GM19455 (cell line): ENCODE measurements at regions not wholly inside any gene's neighbourhood (a gene's known extent, or its start where the extent isn't known, plus 50 kb on each side); places are given as distances from the start of the nearest gene placed in this dataset.
"Not testable (repeated sequence)": the region's sequence is repeated elsewhere in the genome, so short reads cannot be mapped to it uniquely, and the experiment has no call there.

Experiments
- ATAC-seq: cut with Tn5 transposase; IDR thresholded peaks from one replicate; pipeline ENCODE4 v1.9.1; 2021; ENCODE audit not compliant: unreplicated experiment

DNA sequence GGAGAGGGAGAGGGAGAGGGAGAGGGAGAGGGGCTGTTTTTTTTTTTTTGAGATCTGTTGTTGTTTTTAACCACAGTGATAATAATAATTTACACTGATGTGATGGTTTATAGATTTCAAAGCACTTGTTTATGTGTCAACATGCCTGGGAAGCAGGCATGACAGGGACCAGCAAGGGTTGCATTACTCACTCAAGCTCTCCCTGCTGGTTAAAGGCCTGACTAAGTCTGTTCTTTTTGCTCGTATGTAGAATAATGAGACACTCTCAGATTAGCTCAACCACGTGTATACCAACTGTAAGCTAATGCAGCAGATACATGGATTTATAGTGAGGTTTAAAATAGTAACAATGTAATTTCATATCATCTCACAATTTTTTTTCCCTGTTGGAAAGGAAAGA lies 134.6 kb upstream of the BOD1L1 start:
- no peak for ATAC-seq

DNA sequence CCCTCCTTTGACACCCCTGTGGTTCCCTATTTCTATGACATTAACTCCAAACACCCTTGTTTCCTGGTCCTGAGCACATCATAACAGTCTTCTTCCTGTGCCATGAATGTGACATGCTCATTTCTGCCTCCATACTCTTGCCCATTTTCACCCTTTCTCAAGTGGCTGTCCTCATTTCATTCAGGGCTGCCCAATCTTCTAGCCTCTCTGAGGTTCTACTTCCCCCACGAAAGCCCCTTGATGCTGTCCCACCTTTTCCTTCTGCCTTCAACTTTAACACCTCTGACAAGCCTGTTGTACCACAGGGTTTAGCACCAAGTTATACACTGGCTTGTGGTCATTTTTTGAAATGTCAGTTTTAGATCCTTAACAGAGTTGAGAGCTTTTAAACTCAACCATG lies 136.2 kb upstream of the BOD1L1 start:
- no peak for ATAC-seq

- ATAC-seq: no peak
Observed at GRCh38 chr4:13765539-13765938, 138.0 kb upstream of the BOD1L1 start.

DNA sequence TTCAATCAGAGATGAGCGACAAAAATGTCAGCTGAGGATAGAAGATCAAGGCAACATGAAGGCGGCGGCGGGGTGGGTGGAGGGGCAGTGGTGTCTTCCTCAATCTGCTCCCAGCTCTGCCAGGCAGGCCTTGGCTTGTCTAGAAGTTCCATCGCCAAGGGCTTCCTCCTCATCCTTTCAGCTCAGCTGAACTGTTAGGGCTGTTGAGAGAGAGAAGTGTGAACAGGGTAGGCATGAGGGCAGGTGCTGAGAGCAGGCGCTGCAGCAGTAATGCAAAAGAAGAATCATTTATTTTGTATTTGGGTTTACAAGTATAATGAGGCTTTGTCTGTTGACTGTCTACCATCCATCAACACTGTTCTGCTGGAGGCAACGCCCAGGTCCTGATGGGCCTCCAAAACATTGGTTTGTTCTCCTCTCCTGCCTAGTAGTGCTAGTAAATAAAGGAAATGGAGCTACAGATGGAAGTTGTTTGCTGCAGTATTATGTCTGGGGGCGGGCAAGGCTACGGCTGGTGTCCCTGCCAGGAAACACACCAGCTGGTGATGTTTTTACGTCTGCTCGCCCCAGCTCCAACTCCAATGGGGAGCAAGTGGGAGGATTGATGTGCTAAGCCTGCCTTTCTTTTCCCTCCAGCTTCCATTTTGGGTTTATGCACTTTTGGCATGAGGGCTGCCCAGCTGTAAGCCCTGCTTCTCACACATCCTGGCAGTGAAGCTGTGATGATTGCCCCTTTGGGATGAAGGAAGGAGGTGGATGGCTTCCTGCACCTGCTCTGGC lies 139.4 kb upstream of the BOD1L1 start:
- no peak for ATAC-seq

- no peak for ATAC-seq
Observed at GRCh38 chr4:13777341-13777740, 149.8 kb upstream of the BOD1L1 start.

DNA sequence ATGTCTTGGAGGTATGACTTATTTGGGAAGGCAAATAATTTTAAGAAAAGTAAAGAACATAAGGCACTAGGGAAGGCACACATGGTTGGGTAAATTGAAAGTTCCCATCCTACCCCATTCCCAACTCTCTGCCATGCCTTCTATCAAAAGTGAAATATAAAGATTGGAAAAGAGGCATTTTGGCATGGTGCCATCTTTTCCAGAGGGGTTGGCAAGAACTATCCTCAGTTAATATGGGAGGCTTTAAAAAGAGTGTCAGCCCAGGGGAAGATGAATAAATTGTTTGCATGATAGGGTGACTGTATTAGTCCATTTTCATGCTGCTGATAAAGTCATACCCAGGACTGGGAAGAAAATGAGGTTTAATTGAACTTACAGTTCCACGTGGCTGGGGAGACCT lies 150.8 kb upstream of the BOD1L1 start:
- no peak for ATAC-seq

- ATAC-seq: no peak
Observed at GRCh38 chr4:13782231-13782630, 154.7 kb upstream of the BOD1L1 start.

GRCh38 chr4:13783800-13784411 lies 156.4 kb upstream of the BOD1L1 start:
- peak; percentile 70 for ATAC-seq

- ATAC-seq: no peak
Observed at GRCh38 chr4:13793020-13793710, 165.6 kb upstream of the BOD1L1 start.

DNA sequence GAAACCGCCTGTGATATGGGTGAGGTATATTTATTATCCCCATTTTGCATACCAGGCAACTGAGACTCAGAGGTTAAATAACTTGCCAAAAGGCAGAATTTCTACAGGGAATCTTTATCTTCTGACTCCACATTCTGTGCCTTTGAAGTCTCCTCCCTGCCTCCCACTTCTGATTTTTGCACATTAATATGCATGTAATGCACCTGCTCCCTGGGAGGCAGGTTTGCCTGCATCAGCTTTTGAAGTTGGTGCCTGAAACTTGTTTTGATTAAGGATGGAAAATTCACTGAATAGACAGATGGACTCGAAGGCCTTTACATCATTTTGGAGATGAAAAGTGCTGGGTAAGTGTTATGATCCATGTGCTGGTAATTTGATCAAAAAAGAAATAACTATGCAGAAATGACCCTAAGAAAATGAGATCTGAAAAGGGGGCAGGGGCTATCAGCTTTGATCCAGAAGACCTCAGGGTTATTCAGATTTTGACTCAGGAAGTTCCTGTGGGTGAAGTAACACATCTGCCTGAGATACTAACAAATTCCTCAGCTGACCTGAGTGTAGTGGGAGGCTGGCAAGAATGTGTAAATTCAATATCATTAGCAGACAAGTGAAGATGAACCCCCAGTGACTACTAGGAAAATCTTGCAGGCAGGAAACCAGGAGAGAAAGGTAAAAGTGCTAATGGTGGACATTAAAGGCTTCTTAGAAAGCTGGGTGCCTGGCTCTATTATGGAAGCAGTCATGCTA lies 167.5 kb upstream of the BOD1L1 start:
- no peak for ATAC-seq

GRCh38 chr4:13797061-13797460 lies 169.5 kb upstream of the BOD1L1 start:
- ATAC-seq: no peak

DNA sequence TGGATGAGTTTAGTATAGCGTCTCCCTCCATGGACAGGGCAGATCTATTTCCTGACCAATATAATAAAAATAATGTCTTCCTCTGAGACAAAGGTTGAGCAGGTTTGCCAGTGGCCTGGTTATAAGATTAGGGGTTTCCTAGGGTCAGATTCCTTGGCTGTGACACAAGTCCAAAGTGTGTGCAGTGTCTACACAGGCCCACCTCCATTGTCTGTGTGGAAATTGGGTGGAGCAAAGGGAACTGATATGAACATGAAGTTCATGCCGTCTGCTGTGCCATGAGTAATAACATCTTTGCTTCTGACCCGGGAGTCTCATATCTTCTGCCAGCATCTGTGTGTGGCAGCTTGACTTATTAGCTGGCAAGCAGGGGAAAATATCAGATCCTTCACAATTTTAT lies 187.7 kb upstream of the BOD1L1 start:
- ATAC-seq: no peak

GRCh38 chr4:13816472-13816871 lies 188.9 kb upstream of the BOD1L1 start:
- no peak for ATAC-seq

DNA sequence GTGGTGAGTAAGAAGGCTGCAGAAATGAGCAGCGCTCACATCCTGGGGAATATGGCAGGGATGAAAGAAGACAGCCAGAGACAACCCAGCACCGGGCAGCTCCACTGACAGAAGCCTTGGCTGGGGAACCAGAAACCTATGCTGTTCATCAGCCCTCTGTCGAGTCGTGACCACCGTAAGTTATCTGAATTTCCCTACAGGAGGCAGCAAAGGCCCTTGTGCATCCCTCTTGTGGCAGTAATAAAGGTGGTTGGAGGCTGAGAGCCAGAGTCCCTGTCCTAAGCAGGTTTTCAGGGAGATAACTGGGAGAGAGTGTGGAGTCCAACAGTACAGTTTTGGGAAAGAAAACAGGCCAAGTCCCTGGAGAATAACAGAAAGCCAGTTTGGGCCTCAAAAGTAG lies 194.0 kb upstream of the BOD1L1 start:
- no peak for ATAC-seq

DNA sequence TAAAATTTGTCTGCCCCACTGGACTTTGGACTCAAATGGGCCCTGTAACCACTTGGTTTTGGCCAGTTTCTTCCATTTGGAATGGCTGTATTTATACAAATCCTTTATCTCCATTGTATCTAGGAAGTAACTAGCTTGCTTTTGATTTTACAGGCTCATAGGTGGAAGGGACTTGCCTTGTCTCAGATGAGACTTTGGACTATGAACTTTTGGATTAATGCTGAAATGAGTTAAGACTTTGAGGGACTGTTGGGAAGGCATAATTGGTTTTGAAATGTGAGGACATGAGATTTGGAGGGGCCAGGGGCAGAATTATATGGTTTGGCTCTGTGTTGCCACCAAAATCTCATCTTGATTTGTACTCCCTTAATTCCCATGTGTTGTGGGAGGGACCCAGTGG lies 198.3 kb upstream of the BOD1L1 start:
- ATAC-seq: not testable (repeated sequence)

DNA sequence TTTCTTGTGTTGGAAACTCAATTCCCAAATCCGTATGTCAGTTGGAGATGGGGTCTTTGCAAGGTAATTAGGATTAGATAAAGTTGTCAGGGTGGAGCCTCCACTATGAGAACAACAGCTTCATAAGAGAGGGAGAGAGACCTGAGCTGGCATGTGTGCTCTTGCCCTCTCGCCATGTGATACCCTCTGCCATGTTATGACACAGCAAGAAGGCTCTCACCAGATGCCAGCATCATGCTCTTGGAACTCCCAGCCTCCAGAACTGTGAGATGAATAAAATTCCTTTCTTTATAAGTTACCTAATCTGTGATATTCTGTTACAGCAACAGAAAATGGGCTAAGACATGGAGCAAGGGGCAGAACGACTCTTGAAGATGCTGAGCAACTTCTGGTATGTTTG lies 201.9 kb upstream of the BOD1L1 start:
- no peak for ATAC-seq

GRCh38 chr4:13830449-13830848 lies 202.9 kb upstream of the BOD1L1 start:
- no peak for ATAC-seq

GRCh38 chr4:13833171-13833804 lies 205.8 kb upstream of the BOD1L1 start:
- no peak for ATAC-seq

- ATAC-seq: no peak
Observed at GRCh38 chr4:13836946-13837912, 209.7 kb upstream of the BOD1L1 start.
